Activated naive CD4-positive, alpha-beta T cell treated with Interleukin-2 at 50 U/mL for 16 hours (primary cell): ENCODE measurements at regions not wholly inside any gene's neighbourhood (a gene's known extent, or its start where the extent isn't known, plus 50 kb on each side); places are given as distances from the start of the nearest gene placed in this dataset.
"Not testable (repeated sequence)": the region's sequence is repeated elsewhere in the genome, so short reads cannot be mapped to it uniquely, and the experiment has no call there.

ENCODE experiments used
- DNase-seq: peaks from one replicate; pipeline ENCODE4 v3.0.0-alpha.2; 2020

- DNase-seq = not testable (repeated sequence)
Measured at GRCh38 chr17:18546514-18547398, 70.2 kb downstream of the LGALS9C start.

- not testable (repeated sequence) for DNase-seq
Measured at GRCh38 chr17:18557086-18557485, 80.5 kb downstream of the LGALS9C start.

- peak; percentile 7 for DNase-seq
Measured at GRCh38 chr17:18563381-18564098, 80.7 kb downstream of the TBC1D28 start.

- DNase-seq = peak; percentile 11
Measured at GRCh38 chr17:18564099-18564448, 80.1 kb downstream of the TBC1D28 start.

- DNase-seq = not testable (repeated sequence)
Measured at GRCh38 chr17:18568108-18568995, 75.8 kb downstream of the TBC1D28 start.

- not testable (repeated sequence) for DNase-seq
Measured at GRCh38 chr17:18569489-18569913, 74.7 kb downstream of the TBC1D28 start.

- not testable (repeated sequence) for DNase-seq
Measured at GRCh38 chr17:18572536-18572935, 71.7 kb downstream of the TBC1D28 start.

- DNase-seq = not testable (repeated sequence)
Measured at GRCh38 chr17:18574137-18574536, 70.1 kb downstream of the TBC1D28 start.
